NCI-H82 treated with DMSO at 0.1 percent for 48 hours (cell line): ENCODE measurements at regions not wholly inside any gene's neighbourhood (a gene's known extent, or its start where the extent isn't known, plus 50 kb on each side); places are given as distances from the start of the nearest gene placed in this dataset.
"Not testable (repeated sequence)": the region's sequence is repeated elsewhere in the genome, so short reads cannot be mapped to it uniquely, and the experiment has no call there.

Source experiments
- DNase-seq: peaks from one replicate; lab custom pipeline; 2025; ENCODE audit not compliant: unreplicated experiment; lab: John Stamatoyannopoulos, UW

- DNase-seq, result peak; percentile 91
Measured at GRCh38 chr5:120083851-120084542, 380.1 kb upstream of the PRR16 start.

- no peak for DNase-seq
Measured at GRCh38 chr5:120084543-120084870, 379.6 kb upstream of the PRR16 start.

GRCh38 chr5:120086081-120086480, 378.0 kb upstream of the PRR16 start:
- DNase-seq, result no peak

- DNase-seq, result no peak
Measured at GRCh38 chr5:120088412-120088811, 375.7 kb upstream of the PRR16 start.

GRCh38 chr5:120088836-120089235, 375.3 kb upstream of the PRR16 start:
- no peak for DNase-seq

GRCh38 chr5:120091376-120091948, 372.6 kb upstream of the PRR16 start:
- DNase-seq, result peak; percentile 5

- DNase-seq, result no peak
Measured at GRCh38 chr5:120092649-120093048, 371.5 kb upstream of the PRR16 start.

GRCh38 chr5:120093178-120093577, 370.9 kb upstream of the PRR16 start:
- DNase-seq, result no peak

- DNase-seq, result no peak
Measured at GRCh38 chr5:120096413-120096812, 367.7 kb upstream of the PRR16 start.

- no peak for DNase-seq
Measured at GRCh38 chr5:120098426-120098825, 365.7 kb upstream of the PRR16 start.

GRCh38 chr5:120098902-120099535, 365.1 kb upstream of the PRR16 start:
- DNase-seq, result no peak

- no peak for DNase-seq
Measured at GRCh38 chr5:120101771-120102170, 362.3 kb upstream of the PRR16 start.

GRCh38 chr5:120103495-120103894, 360.6 kb upstream of the PRR16 start:
- no peak for DNase-seq

- no peak for DNase-seq
Measured at GRCh38 chr5:120106912-120107525, 357.1 kb upstream of the PRR16 start.

GRCh38 chr5:120108586-120109248, 355.4 kb upstream of the PRR16 start:
- DNase-seq, result no peak

- no peak for DNase-seq
Measured at GRCh38 chr5:120122703-120123102, 341.4 kb upstream of the PRR16 start.

- no peak for DNase-seq
Measured at GRCh38 chr5:120124031-120124430, 340.1 kb upstream of the PRR16 start.

GRCh38 chr5:120124961-120125360, 339.1 kb upstream of the PRR16 start:
- DNase-seq, result no peak

- DNase-seq, result not testable (repeated sequence)
Measured at GRCh38 chr5:120132347-120132746, 331.8 kb upstream of the PRR16 start.

GRCh38 chr5:120134944-120135343, 329.2 kb upstream of the PRR16 start:
- no peak for DNase-seq

GRCh38 chr5:120137582-120137981, 326.5 kb upstream of the PRR16 start:
- DNase-seq, result no peak

GRCh38 chr5:120139039-120139438, 325.1 kb upstream of the PRR16 start:
- DNase-seq, result no peak
